Stomach (tissue), 4 donors: ENCODE measurements at regions not wholly inside any gene's neighbourhood (a gene's known extent, or its start where the extent isn't known, plus 50 kb on each side); places are given as distances from the start of the nearest gene placed in this dataset.

Experiments used
- CTCF ChIP-seq, 7 experiments: fragments of 450-650 bp in 4 of 7; fragments of 200-600 bp in 3 of 7; sonication (generic) in 3 of 7; IDR thresholded peaks; one replicate each; pipeline ENCODE4 v1.5.1; 2016 to 2019; ENCODE audit warnings: antibody characterized with exemption in 7 of 7, control low read depth in 2 of 7, mild to moderate bottlenecking in 1 of 7
- EP300 ChIP-seq: sonication (generic); formaldehyde crosslinking; IDR thresholded peaks from one replicate; pipeline ENCODE4 v1.6.1; 2017; ENCODE audit warnings: antibody characterized with exemption
- POLR2A ChIP-seq, 4 donors: fragments of 450-650 bp; IDR thresholded peaks; one replicate each; pipeline ENCODE4 v1.6.1; 2016; ENCODE audit warnings: antibody characterized with exemption in 4 of 4, control low read depth in 2 of 4, mild to moderate bottlenecking in 1 of 4, moderate library complexity in 1 of 4
- POLR2AphosphoS5 ChIP-seq, 3 donors: sonication (generic); formaldehyde crosslinking; IDR thresholded peaks; one replicate each; pipeline ENCODE4 v1.6.1; 2016; ENCODE audit warnings: antibody characterized with exemption in 3 of 3

- TF ChIP-seq POLR2A (IDR thresholded peaks at IDR 0.05) (no peak), CTCF (IDR thresholded peaks at IDR 0.05) (no peak), EP300 (no peak), POLR2AphosphoS5 (IDR thresholded peaks at IDR 0.05) (no peak)
Measured at GRCh38 chr13:97549201-97549600, 115.2 kb downstream of the RAP2A start.
